ENCODE measurements at regions not wholly inside any gene's neighbourhood (a gene's known extent, or its start where the extent isn't known, plus 50 kb on each side); places are given as distances from the start of the nearest gene placed in this dataset.

DNA sequence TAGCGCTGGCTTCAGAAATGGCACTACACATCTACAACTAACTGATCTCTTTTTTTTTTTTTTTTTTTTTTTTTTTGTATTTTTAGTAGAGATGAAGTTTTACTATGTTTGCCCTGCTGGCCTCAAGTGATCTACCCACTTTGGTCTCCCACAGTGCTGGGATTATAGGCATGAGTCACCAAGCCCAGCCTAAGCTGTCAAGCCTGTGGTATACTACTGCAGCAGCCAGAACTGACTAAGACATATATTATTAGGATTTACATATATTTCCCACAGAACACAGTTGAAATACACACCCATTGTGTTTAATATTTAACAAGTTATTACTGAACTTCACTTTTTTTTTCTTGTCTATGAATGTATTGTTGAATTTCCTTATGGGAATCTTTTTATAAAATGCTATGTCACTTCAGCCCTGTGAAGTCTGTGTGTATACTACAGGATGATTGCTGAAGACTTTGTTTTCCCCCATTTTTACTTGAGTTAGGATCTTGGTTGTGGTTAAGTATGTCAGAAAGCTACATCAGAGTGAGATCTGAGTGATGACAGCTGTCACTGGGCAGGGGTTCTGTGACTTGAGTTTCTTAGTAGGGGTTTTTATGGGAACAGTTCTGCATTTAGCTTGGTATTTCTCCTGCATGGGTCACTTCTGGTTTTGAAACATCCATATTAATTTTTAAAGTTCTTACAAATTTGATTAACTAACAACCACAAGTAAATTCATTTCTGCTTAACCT, 481.5 kb downstream of the CDY2B start:
- H3K4me1 Mint-ChIP-seq, result no peaks in the 10 kb centered on the region
- H3K4me3 Mint-ChIP-seq, result no peak overlapping the region
- no peak for ATAC-seq (ENCODE audit: low read depth)
- intact Hi-C loops (cut with micrococcal nuclease), result loop anchor here (10.0 kb wide), 1 partner anchor 64 kb away; no protein-coding TSS in a partner anchor
- CTCF ChIA-PET, result no interaction called here
- no peaks in the 10 kb centered on the region for H3K36me3 Mint-ChIP-seq (ENCODE audit: low read depth)
- POLR2A ChIA-PET, result no interaction called here
- TF ChIP-seq, protein P1, sequence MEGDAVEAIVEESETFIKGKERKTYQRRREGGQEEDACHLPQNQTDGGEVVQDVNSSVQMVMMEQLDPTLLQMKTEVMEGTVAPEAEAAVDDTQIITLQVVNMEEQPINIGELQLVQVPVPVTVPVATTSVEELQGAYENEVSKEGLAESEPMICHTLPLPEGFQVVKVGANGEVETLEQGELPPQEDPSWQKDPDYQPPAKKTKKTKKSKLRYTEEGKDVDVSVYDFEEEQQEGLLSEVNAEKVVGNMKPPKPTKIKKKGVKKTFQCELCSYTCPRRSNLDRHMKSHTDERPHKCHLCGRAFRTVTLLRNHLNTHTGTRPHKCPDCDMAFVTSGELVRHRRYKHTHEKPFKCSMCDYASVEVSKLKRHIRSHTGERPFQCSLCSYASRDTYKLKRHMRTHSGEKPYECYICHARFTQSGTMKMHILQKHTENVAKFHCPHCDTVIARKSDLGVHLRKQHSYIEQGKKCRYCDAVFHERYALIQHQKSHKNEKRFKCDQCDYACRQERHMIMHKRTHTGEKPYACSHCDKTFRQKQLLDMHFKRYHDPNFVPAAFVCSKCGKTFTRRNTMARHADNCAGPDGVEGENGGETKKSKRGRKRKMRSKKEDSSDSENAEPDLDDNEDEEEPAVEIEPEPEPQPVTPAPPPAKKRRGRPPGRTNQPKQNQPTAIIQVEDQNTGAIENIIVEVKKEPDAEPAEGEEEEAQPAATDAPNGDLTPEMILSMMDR (IDR thresholded peaks at IDR 0.05), result no peak
- H3K27me3 Mint-ChIP-seq, result no peaks in the 10 kb centered on the region
- DNase-seq, result no peak
- H3K27ac Mint-ChIP-seq, result no peak overlapping the region
- H3K9me3 Mint-ChIP-seq, result no peaks in the 10 kb centered on the region

DNA sequence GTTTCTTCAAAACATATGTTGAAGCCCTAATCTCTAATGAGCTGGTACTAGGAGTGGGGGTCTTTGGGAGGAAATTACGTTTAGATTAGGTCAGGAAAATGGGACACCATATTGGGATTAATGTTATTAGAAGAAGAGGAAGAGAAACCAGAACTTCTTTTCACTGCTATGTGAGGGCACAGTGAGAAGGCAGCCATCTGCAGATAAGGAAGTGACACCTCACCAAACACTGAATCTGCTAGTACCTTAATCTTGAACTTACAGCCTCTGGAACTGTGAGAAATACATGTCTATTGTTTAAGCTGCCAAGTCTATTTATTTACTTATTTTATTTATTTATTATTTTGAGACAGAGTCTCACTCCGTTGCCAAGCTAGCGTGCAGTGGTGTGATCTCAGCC, 482.4 kb downstream of the CDY2B start:
- H3K9me3 Mint-ChIP-seq, result no peaks in the 10 kb centered on the region
- TF ChIP-seq, protein P1 (IDR thresholded peaks at IDR 0.05), result no peak
- ATAC-seq (ENCODE audit: low read depth) (no peak), DNase-seq (no peak)
- H3K27ac Mint-ChIP-seq, result no peak overlapping the region
- H3K4me3 Mint-ChIP-seq, result no peak overlapping the region
- H3K36me3 Mint-ChIP-seq (ENCODE audit: low read depth), result no peaks in the 10 kb centered on the region
- no peaks in the 10 kb centered on the region for H3K4me1 Mint-ChIP-seq
- POLR2A ChIA-PET, result no interaction called here
- CTCF ChIA-PET, result no interaction called here
- no peaks in the 10 kb centered on the region for H3K27me3 Mint-ChIP-seq
- intact Hi-C loops (cut with micrococcal nuclease), result loop anchor here (10.0 kb wide), 1 partner anchor 63 kb away; no protein-coding TSS in a partner anchor

DNA sequence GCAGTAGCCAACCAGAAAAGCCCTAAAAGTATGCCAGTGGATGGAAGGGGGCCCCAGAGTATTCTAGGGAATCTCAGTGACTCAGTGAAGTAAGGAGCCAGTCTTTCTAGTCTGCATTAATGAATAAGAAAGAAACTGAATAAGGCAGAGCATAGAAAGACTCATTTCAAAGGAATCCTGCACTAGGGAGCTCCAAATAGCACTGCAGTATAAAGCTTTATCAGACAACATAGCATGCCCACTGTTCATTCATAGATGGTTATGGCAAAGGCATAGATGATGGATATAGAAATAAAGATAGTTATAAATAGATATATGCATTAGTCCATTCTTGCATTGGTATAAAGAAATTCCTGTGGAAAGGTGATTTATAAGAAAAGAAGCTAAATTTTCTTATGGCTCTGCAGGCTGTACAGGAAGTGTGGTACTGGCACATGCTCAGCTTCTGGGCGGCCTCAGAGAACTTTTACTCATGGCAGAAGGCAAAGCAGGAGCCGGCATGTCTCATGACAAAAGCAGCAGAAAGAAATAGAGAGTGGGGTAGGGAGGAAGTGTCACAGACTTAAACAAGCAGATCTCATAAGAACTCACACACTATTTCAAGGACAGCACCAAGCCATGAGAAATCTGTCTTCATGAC, 498.5 kb downstream of the CDY2B start:
- ChIA-PET POLR2A (no interaction called here), CTCF (no interaction called here)
- Mint-ChIP-seq H3K4me3 (no peak overlapping the region), H3K36me3 (ENCODE audit: low read depth) (no peaks in the 10 kb centered on the region), H3K27me3 (no peaks in the 10 kb centered on the region), H3K27ac (no peak overlapping the region), H3K4me1 (no peaks in the 10 kb centered on the region), H3K9me3 (no peaks in the 10 kb centered on the region)
- TF ChIP-seq, protein P1 (IDR thresholded peaks at IDR 0.05), result no peak
- intact Hi-C loops (cut with micrococcal nuclease), result no loop called here
- no peak for ATAC-seq (ENCODE audit: low read depth)
- no peak for DNase-seq

DNA sequence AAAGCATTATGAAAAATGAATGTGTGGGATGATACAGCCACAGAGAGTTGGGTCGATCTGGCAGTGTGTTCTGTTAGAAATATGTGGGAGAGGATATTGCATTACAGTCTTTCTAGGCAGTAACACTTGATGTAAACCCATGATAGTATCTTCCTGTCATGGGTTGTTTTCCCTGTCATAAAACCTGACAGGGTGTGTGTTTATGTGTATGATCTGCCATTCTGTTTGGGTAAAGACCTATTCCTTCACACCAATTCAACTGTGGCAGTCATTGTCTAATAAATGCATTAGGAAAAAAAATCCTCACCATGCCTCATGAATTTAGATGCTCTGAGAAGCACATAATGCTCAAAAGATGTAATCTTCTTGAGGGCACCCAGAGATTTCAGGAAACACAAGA, 501.7 kb downstream of the CDY2B start:
- DNase-seq (no peak), ATAC-seq (ENCODE audit: low read depth) (no peak)
- no peaks in the 10 kb centered on the region for H3K27me3 Mint-ChIP-seq
- no peaks in the 10 kb centered on the region for H3K4me1 Mint-ChIP-seq
- intact Hi-C loops (cut with micrococcal nuclease), result no loop called here
- H3K9me3 Mint-ChIP-seq, result no peaks in the 10 kb centered on the region
- TF ChIP-seq, protein P1 (IDR thresholded peaks at IDR 0.05), result no peak
- CTCF ChIA-PET, result no interaction called here
- POLR2A ChIA-PET, result no interaction called here
- no peaks in the 10 kb centered on the region for H3K36me3 Mint-ChIP-seq (ENCODE audit: low read depth)
- H3K27ac Mint-ChIP-seq, result no peak overlapping the region
- H3K4me3 Mint-ChIP-seq, result no peak overlapping the region

DNA sequence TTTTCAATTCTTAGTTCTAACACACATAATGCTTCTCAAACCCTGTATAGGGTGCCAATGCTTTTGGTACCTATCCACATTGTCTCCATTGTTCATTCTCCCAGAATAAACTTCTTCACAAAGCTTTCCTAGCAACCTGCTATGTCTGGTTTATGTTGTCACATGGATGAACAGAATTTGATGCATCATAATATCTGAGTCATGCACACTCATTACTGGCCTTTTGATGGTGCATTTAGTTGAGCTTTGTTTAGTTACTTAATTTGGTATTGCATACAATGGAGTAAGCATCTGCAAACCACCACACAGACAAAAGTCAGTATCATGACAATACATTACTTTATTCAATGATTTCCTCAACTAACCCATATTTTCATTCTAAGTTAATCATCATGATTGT, 511.6 kb downstream of the CDY2B start:
- Mint-ChIP-seq H3K36me3 (ENCODE audit: low read depth) (no peaks in the 10 kb centered on the region), H3K9me3 (no peaks in the 10 kb centered on the region), H3K27me3 (no peaks in the 10 kb centered on the region), H3K4me3 (no peak overlapping the region), H3K27ac (no peak overlapping the region), H3K4me1 (no peaks in the 10 kb centered on the region)
- ChIA-PET CTCF (no interaction called here), POLR2A (no interaction called here)
- intact Hi-C loops (cut with micrococcal nuclease), result no loop called here
- TF ChIP-seq, protein P1 (IDR thresholded peaks at IDR 0.05), result no peak
- DNase-seq (no peak), ATAC-seq (ENCODE audit: low read depth) (no peak)
